Peyer's patch (tissue), 4 donors: ENCODE measurements at regions not wholly inside any gene's neighbourhood (a gene's known extent, or its start where the extent isn't known, plus 50 kb on each side); places are given as distances from the start of the nearest gene placed in this dataset.

Source experiments
- DNase-seq, 3 donors: peaks; one replicate each; pipeline ENCODE4 v3.0.0-alpha.2; 2017 to 2019
- H3K27ac ChIP-seq, 4 donors: fragments of 200-600 bp; sonication (generic); one replicate each; pipeline ENCODE4 v1.5.1; 2016 to 2019
- H3K27me3 ChIP-seq, 2 donors: fragments of 200-600 bp; sonication (generic); one replicate each; pipeline ENCODE4 v1.5.1; 2019
- H3K36me3 ChIP-seq, 3 donors: fragments of 200-600 bp; sonication (generic); one replicate each; pipeline ENCODE4 v1.5.1; 2016 to 2019
- H3K4me1 ChIP-seq, 4 donors: fragments of 200-600 bp; sonication (generic); one replicate each; pipeline ENCODE4 v1.5.1; 2016 to 2019
- H3K4me3 ChIP-seq, 4 donors: fragments of 200-600 bp; sonication (generic); 1 replicate in 3 of 4; 2 replicates in 1 of 4; pipeline ENCODE4 v1.5.1; 2016 to 2019; ENCODE audit warnings: mild to moderate bottlenecking in 1 of 4
- H3K9me3 ChIP-seq, 4 donors: fragments of 200-600 bp; sonication (generic); one replicate each; pipeline ENCODE4 v1.5.1; 2016 to 2019; ENCODE audit warnings: mild to moderate bottlenecking in 1 of 4
- CTCF ChIP-seq, 6 experiments: fragments of 450-650 bp in 4 of 6; fragments of 200-600 bp in 2 of 6; sonication (generic) in 1 of 6; IDR thresholded peaks; one replicate each; pipeline ENCODE4 v1.5.1; 2017 to 2019; ENCODE audit warnings: antibody characterized with exemption in 6 of 6, mild to moderate bottlenecking in 3 of 6, moderate library complexity in 1 of 6
- POLR2A ChIP-seq, 2 donors: fragments of 450-650 bp; IDR thresholded peaks; one replicate each; pipeline ENCODE4 v1.5.1; 2017; ENCODE audit warnings: antibody characterized with exemption in 2 of 2, mild to moderate bottlenecking in 2 of 2, moderate library complexity in 2 of 2

- no peak for TF ChIP-seq POLR2A (IDR thresholded peaks at IDR 0.05)
- TF ChIP-seq CTCF (IDR thresholded peaks at IDR 0.05) = no peak
- Histone ChIP-seq H3K27me3 (no peaks in the 10 kb centered on the region), H3K27ac (no peak overlapping the region), H3K36me3 (no peaks in the 10 kb centered on the region), H3K9me3 (no peaks in the 10 kb centered on the region), H3K4me3 (no peak overlapping the region), H3K4me1 (no peaks in the 10 kb centered on the region)
- DNase-seq = no peak
Measured at GRCh38 chr19:31676271-31677004, 327.2 kb upstream of the TSHZ3 start.

- no peak overlapping the region for H3K4me3 ChIP-seq
- H3K9me3 ChIP-seq = no peaks in the 10 kb centered on the region
- H3K27me3 ChIP-seq = no peaks in the 10 kb centered on the region
- H3K4me1 ChIP-seq = no peaks in the 10 kb centered on the region
- no peaks in the 10 kb centered on the region for H3K36me3 ChIP-seq
- TF ChIP-seq CTCF (IDR thresholded peaks at IDR 0.05) = no peak
- no peak for TF ChIP-seq POLR2A (IDR thresholded peaks at IDR 0.05)
- H3K27ac ChIP-seq = no peak overlapping the region
- no peak for DNase-seq
Measured at GRCh38 chr19:31678421-31678820, 329.2 kb upstream of the TSHZ3 start.

- no peak for DNase-seq
- no peak overlapping the region for H3K4me3 ChIP-seq
- no peaks in the 10 kb centered on the region for H3K9me3 ChIP-seq
- H3K36me3 ChIP-seq = no peaks in the 10 kb centered on the region
- TF ChIP-seq POLR2A (IDR thresholded peaks at IDR 0.05) (no peak), CTCF (IDR thresholded peaks at IDR 0.05) (no peak)
- H3K4me1 ChIP-seq = no peaks in the 10 kb centered on the region
- H3K27me3 ChIP-seq = no peaks in the 10 kb centered on the region
- no peak overlapping the region for H3K27ac ChIP-seq
Measured at GRCh38 chr19:31681121-31681520, 331.9 kb upstream of the TSHZ3 start.

GRCh38 chr19:31693131-31693932, 344.1 kb upstream of the TSHZ3 start:
- no peaks in the 10 kb centered on the region for H3K36me3 ChIP-seq
- no peaks in the 10 kb centered on the region for H3K4me1 ChIP-seq
- TF ChIP-seq POLR2A (IDR thresholded peaks at IDR 0.05) = no peak
- no peak for TF ChIP-seq CTCF (IDR thresholded peaks at IDR 0.05)
- no peak overlapping the region for H3K27ac ChIP-seq
- no peak overlapping the region for H3K4me3 ChIP-seq
- H3K27me3 ChIP-seq = no peaks in the 10 kb centered on the region
- no peak for DNase-seq
- no peaks in the 10 kb centered on the region for H3K9me3 ChIP-seq

GRCh38 chr19:31693933-31694269, 344.7 kb upstream of the TSHZ3 start:
- H3K9me3 ChIP-seq = no peaks in the 10 kb centered on the region
- no peak overlapping the region for H3K4me3 ChIP-seq
- DNase-seq = no peak
- H3K27ac ChIP-seq = no peak overlapping the region
- H3K27me3 ChIP-seq = no peaks in the 10 kb centered on the region
- no peak for TF ChIP-seq CTCF (IDR thresholded peaks at IDR 0.05)
- no peak for TF ChIP-seq POLR2A (IDR thresholded peaks at IDR 0.05)
- H3K4me1 ChIP-seq = no peaks in the 10 kb centered on the region
- H3K36me3 ChIP-seq = no peaks in the 10 kb centered on the region
